SU-DHL-6 (cell line): ENCODE measurements at regions not wholly inside any gene's neighbourhood (a gene's known extent, or its start where the extent isn't known, plus 50 kb on each side); places are given as distances from the start of the nearest gene placed in this dataset.

Experiments used
- CTCF ChIP-seq: fragments of 200-600 bp; sonication (generic); IDR thresholded peaks from one replicate; pipeline ENCODE4 v1.5.1; 2017; ENCODE audit warnings: antibody characterized with exemption, mild to moderate bottlenecking, low read length, moderate library complexity; ENCODE audit not compliant: insufficient read depth, poor library complexity, severe bottlenecking
- EZH2phosphoT487 ChIP-seq: fragments of 200-600 bp; sonication (generic), shearing (Covaris generic); conservative IDR thresholded peaks from 2 replicates; pipeline ENCODE4 v1.6.1; 2018; ENCODE audit warnings: mild to moderate bottlenecking, antibody characterized with exemption, low read length, moderate library complexity, mixed read lengths

- no peak for TF ChIP-seq CTCF
- no peak for TF ChIP-seq EZH2phosphoT487
Observed at GRCh38 chr7:18400726-18401125, 94.8 kb upstream of the HDAC9 start.
